Calu3 (cell line): ENCODE measurements at regions not wholly inside any gene's neighbourhood (a gene's known extent, or its start where the extent isn't known, plus 50 kb on each side); places are given as distances from the start of the nearest gene placed in this dataset.

Experiments used
- BruUV-seq: library from RNA; stranded (reverse); fragments of 400-500 nt; replicated peaks from 2 replicates; lab custom pipeline; 2021; lab: Mats Ljungman, UMichigan
- CTCF ChIA-PET: fragments of 300-600 bp; sonication (Branson Sonifier 250); formaldehyde crosslinking; loops from one replicate; lab custom pipeline; 2022; ENCODE audit warnings: antibody characterized with exemption; lab: Charles Lee
- DNase-seq: peaks from one replicate; pipeline ENCODE4 v3.0.0; 2022
- H3K27ac Mint-ChIP-seq: one replicate; pipeline ENCODE4 v1.8.0; 2022; ENCODE audit warnings: mixed read lengths; ENCODE audit not compliant: unreplicated experiment
- H3K27me3 Mint-ChIP-seq: one replicate; pipeline ENCODE4 v1.8.0; 2022; ENCODE audit warnings: mixed read lengths; ENCODE audit not compliant: unreplicated experiment
- H3K36me3 Mint-ChIP-seq: one replicate; pipeline ENCODE4 v1.8.0; 2022; ENCODE audit warnings: mild to moderate bottlenecking, moderate library complexity, mixed read lengths; ENCODE audit not compliant: insufficient read depth, unreplicated experiment
- H3K4me1 Mint-ChIP-seq: one replicate; pipeline ENCODE4 v1.8.0; 2022; ENCODE audit warnings: mild to moderate bottlenecking, low read depth, mixed read lengths; ENCODE audit not compliant: unreplicated experiment
- H3K4me3 Mint-ChIP-seq: one replicate; pipeline ENCODE4 v1.8.0; 2022; ENCODE audit warnings: mild to moderate bottlenecking, low read depth, moderate library complexity, mixed read lengths; ENCODE audit not compliant: unreplicated experiment
- H3K9me3 Mint-ChIP-seq: one replicate; pipeline ENCODE4 v1.8.0; 2022; ENCODE audit warnings: low read depth, mixed read lengths; ENCODE audit not compliant: unreplicated experiment
- intact Hi-C: fragments of 100-400 bp; cut with micrococcal nuclease; formaldehyde crosslinking; loops from one replicate; pipeline ENCODE4 v1.10.0; 2022; ENCODE audit not compliant: unreplicated experiment
- TF ChIP-seq, protein P1 (sequence below): fragments of 200-600 bp; IDR thresholded peaks from one replicate; pipeline ENCODE4 v1.8.0; 2022; ENCODE audit warnings: antibody characterized with exemption; ENCODE audit not compliant: unreplicated experiment

DNA sequence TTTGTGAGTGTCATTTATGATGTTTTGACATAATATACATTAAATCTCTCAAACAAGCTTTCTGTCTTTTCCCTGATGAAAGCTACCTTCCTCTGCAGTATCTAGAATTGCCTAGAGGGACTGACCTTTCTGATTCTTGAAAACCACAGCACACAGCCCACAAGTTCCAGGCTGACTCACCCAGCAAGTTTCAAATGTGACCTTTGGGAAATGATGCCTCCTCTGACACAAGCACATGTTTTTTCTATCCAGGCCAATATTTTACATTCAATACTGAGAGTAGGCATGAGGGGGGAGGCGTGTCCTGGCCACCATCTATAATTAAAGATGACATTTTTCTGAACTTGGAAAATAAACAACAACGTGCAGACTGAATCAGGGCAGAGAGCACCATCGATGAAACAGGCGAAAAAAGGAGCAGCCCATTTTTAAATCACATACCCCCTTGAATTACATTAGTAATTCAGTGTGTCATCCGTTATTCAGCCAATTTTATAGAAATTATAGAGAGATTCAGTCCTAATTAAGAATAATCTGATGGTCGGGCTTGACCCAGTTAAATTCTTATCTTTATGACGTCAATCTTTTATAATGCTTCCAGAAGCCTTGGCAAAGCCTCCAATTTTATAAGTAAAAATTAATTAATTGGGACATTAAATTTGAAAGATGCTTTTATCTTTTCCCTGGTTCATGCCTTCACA lies 292.6 kb upstream of the CDH11 start:
- no peak overlapping the region for H3K4me3 Mint-ChIP-seq
- DNase-seq: no peak

DNA sequence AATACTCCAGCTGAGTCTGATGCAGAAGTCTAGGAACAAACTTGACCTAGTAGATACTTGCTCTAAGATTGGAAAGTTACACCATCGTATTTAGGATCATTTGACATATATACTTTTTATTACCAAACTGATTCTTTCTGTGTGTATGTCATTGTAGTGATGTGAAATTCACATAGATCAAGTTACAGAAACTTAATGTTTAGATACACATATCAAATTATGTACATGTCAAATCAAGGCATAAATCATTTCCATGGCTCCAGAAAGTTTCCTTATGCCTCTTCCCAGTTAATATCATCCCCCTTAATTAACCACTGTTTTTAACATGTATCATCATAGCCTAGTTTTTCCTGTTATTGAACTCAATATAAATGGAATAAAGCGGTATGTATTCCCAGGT lies 292.0 kb upstream of the CDH11 start:
- H3K36me3 Mint-ChIP-seq: no peaks in the 10 kb centered on the region
- H3K9me3 Mint-ChIP-seq: peaks cover 10% of the 10 kb centered on the region
- DNase-seq: no peak
- TF ChIP-seq, protein P1, sequence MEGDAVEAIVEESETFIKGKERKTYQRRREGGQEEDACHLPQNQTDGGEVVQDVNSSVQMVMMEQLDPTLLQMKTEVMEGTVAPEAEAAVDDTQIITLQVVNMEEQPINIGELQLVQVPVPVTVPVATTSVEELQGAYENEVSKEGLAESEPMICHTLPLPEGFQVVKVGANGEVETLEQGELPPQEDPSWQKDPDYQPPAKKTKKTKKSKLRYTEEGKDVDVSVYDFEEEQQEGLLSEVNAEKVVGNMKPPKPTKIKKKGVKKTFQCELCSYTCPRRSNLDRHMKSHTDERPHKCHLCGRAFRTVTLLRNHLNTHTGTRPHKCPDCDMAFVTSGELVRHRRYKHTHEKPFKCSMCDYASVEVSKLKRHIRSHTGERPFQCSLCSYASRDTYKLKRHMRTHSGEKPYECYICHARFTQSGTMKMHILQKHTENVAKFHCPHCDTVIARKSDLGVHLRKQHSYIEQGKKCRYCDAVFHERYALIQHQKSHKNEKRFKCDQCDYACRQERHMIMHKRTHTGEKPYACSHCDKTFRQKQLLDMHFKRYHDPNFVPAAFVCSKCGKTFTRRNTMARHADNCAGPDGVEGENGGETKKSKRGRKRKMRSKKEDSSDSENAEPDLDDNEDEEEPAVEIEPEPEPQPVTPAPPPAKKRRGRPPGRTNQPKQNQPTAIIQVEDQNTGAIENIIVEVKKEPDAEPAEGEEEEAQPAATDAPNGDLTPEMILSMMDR: no peak
- H3K27me3 Mint-ChIP-seq: no peaks in the 10 kb centered on the region
- CTCF ChIA-PET: no interaction called here
- intact Hi-C loops: no loop called here
- H3K4me3 Mint-ChIP-seq: no peak overlapping the region
- no peak overlapping the region for H3K27ac Mint-ChIP-seq
- H3K4me1 Mint-ChIP-seq: no peaks in the 10 kb centered on the region
- BruUV-seq: no TSS peak

More for the DNA sequence above, 292.6 kb upstream of the CDH11 start:
- H3K36me3 Mint-ChIP-seq: no peaks in the 10 kb centered on the region
- no peaks in the 10 kb centered on the region for H3K27me3 Mint-ChIP-seq
- BruUV-seq: no TSS peak
- H3K27ac Mint-ChIP-seq: no peak overlapping the region
- no peaks in the 10 kb centered on the region for H3K4me1 Mint-ChIP-seq
- CTCF ChIA-PET: no interaction called here
- intact Hi-C loops: no loop called here
- peaks cover 13% of the 10 kb centered on the region for H3K9me3 Mint-ChIP-seq
- TF ChIP-seq, protein P1: no peak

DNA sequence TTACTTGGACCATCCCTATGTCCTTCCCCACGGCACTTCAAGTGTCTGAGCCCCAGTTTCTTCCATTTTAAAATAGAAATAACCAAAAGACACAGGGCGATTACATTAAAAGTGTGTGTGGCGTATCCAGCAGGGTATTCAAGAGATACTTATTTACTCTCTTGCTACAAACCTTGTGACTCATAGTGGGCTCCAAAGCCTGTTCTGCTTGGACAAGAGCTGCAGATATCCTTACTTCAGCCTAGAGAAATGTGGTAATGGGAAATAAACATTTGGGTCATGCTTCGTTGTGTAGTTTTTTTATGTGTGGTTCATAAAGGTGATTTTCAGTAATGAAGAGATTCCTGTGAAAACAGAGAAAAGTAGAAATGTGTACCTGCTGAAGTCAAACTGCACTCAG lies 288.9 kb upstream of the CDH11 start:
- no peak for DNase-seq
- H3K36me3 Mint-ChIP-seq: no peaks in the 10 kb centered on the region
- no peak overlapping the region for H3K27ac Mint-ChIP-seq
- peaks cover 12% of the 10 kb centered on the region for H3K9me3 Mint-ChIP-seq
- H3K27me3 Mint-ChIP-seq: no peaks in the 10 kb centered on the region
- H3K4me1 Mint-ChIP-seq: no peaks in the 10 kb centered on the region
- CTCF ChIA-PET: no interaction called here
- no TSS peak for BruUV-seq
- H3K4me3 Mint-ChIP-seq: no peak overlapping the region
- intact Hi-C loops: no loop called here
- TF ChIP-seq, protein P1: no peak

DNA sequence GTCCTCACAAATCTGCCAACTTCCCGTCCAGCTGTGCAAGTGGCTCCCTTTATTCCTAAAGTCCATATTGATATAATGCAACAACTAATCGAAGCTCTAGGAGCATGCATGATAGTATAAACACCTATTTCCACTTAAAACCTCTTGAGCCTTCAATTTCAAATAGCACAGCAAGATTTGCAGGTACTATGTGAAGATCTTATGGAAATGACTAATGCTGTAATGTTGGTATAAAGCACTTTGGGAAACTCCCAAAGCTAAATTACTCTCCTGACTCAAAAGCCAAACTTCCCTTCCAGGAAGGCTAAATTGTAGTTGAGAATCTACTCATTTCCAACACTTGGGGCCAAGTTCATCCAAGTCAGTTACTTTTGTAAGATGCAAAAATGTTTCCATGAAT lies 287.6 kb upstream of the CDH11 start:
- peaks cover 12% of the 10 kb centered on the region for H3K9me3 Mint-ChIP-seq
- no peaks in the 10 kb centered on the region for H3K4me1 Mint-ChIP-seq
- H3K36me3 Mint-ChIP-seq: no peaks in the 10 kb centered on the region
- no peaks in the 10 kb centered on the region for H3K27me3 Mint-ChIP-seq
- CTCF ChIA-PET: no interaction called here
- no TSS peak for BruUV-seq
- no peak overlapping the region for H3K4me3 Mint-ChIP-seq
- TF ChIP-seq, protein P1: no peak
- intact Hi-C loops: no loop called here
- H3K27ac Mint-ChIP-seq: no peak overlapping the region
- DNase-seq: no peak
